Liver (tissue), 8 donors: ENCODE measurements at regions not wholly inside any gene's neighbourhood (a gene's known extent, or its start where the extent isn't known, plus 50 kb on each side); places are given as distances from the start of the nearest gene placed in this dataset.

Experiments used
- DNase-seq: peaks from one replicate; pipeline ENCODE4 v3.0.0-alpha.2; 2017; ENCODE audit warnings: low spot score
- H3K27ac ChIP-seq, 2 donors: one replicate each; pipeline ENCODE4 v1.7.0; 2013; ENCODE audit warnings: inconsistent platforms in 2 of 2, low read length in 2 of 2, control low read depth in 1 of 2, low read depth in 1 of 2, mild to moderate bottlenecking in 1 of 2
- H3K27me3 ChIP-seq, 4 donors: one replicate each; pipeline versions ENCODE4 v1.6.1 to v1.7.0; 2013; ENCODE audit warnings: low read length in 3 of 4, inconsistent platforms in 1 of 4, mild to moderate bottlenecking in 1 of 4, moderate library complexity in 1 of 4; ENCODE audit not compliant: control insufficient read depth in 4 of 4, insufficient read depth in 4 of 4
- H3K36me3 ChIP-seq, 4 donors: one replicate each; pipeline versions ENCODE4 v1.6.1 to v1.7.0; 2013; ENCODE audit warnings: low read length in 3 of 4, mild to moderate bottlenecking in 3 of 4, low read depth in 1 of 4, moderate library complexity in 1 of 4; ENCODE audit not compliant: control insufficient read depth in 4 of 4, insufficient read depth in 3 of 4
- H3K4me1 ChIP-seq, 4 donors: one replicate each; pipeline versions ENCODE4 v1.6.1 to v1.7.0; 2013; ENCODE audit warnings: low read length in 3 of 4, mild to moderate bottlenecking in 3 of 4, moderate library complexity in 1 of 4; ENCODE audit not compliant: control insufficient read depth in 4 of 4, insufficient read depth in 4 of 4
- H3K4me3 ChIP-seq, 3 donors: one replicate each; pipeline versions ENCODE4 v1.6.1 to v1.7.0; 2013; ENCODE audit warnings: low read length in 3 of 3, control low read depth in 1 of 3, low read depth in 1 of 3, mild to moderate bottlenecking in 1 of 3
- H3K9ac ChIP-seq, 2 donors: one replicate each; pipeline ENCODE4 v1.7.0; 2013; ENCODE audit warnings: low read length in 2 of 2, mild to moderate bottlenecking in 2 of 2, moderate library complexity in 2 of 2, control low read depth in 1 of 2, low read depth in 1 of 2
- H3K9me3 ChIP-seq, 4 donors: one replicate each; pipeline versions ENCODE4 v1.6.1 to v1.7.0; 2013; ENCODE audit warnings: low read length in 3 of 4; ENCODE audit not compliant: control insufficient read depth in 4 of 4
- EGR1 ChIP-seq, 2 donors: IDR thresholded peaks; 2 replicates each; pipeline ENCODE4 v1.6.1; 2016 to 2018; ENCODE audit warnings: antibody characterized with exemption in 2 of 2, low read depth in 2 of 2
- FOXA1 ChIP-seq: IDR thresholded peaks from 2 replicates; pipeline ENCODE4 v1.6.1; 2016; ENCODE audit warnings: antibody characterized with exemption
- FOXA2 ChIP-seq: IDR thresholded peaks from 2 replicates; pipeline ENCODE4 v1.6.1; 2016; ENCODE audit warnings: antibody characterized with exemption
- GABPA ChIP-seq, 2 donors: IDR thresholded peaks in 1 of 2; conservative IDR thresholded peaks in 1 of 2; 2 replicates each; pipeline ENCODE4 v1.6.1; 2016; ENCODE audit warnings: antibody characterized with exemption in 2 of 2, mild to moderate bottlenecking in 1 of 2, moderate library complexity in 1 of 2
- HNF4G ChIP-seq: IDR thresholded peaks from 2 replicates; pipeline ENCODE4 v1.6.1; 2016; ENCODE audit warnings: antibody characterized with exemption
- JUND ChIP-seq, 2 donors: IDR thresholded peaks; 2 replicates each; pipeline ENCODE4 v1.6.1; 2016; ENCODE audit warnings: antibody characterized with exemption in 2 of 2
- NR2F2 ChIP-seq: IDR thresholded peaks from 2 replicates; pipeline ENCODE4 v1.6.1; 2016; ENCODE audit warnings: antibody characterized with exemption
- RAD21 ChIP-seq, 2 donors: IDR thresholded peaks; 2 replicates each; pipeline ENCODE4 v1.6.1; 2016; ENCODE audit warnings: antibody characterized with exemption in 2 of 2, mild to moderate bottlenecking in 2 of 2
- RXRA ChIP-seq, 2 donors: IDR thresholded peaks; 2 replicates each; pipeline ENCODE4 v1.6.1; 2017 to 2018; ENCODE audit warnings: antibody characterized with exemption in 2 of 2, mild to moderate bottlenecking in 1 of 2
- TAF1 ChIP-seq: conservative IDR thresholded peaks from 2 replicates; pipeline ENCODE4 v1.6.1; 2016; ENCODE audit warnings: antibody characterized with exemption, mild to moderate bottlenecking
- YY1 ChIP-seq: IDR thresholded peaks from 2 replicates; pipeline ENCODE4 v1.6.1; 2016; ENCODE audit warnings: antibody characterized with exemption, mild to moderate bottlenecking
- WGBS: extraction: QIAGEN DNeasy Blood & Tissue Kit; methylation state at CpG from one replicate; pipeline ENCODE4 v1.1.7; 2013; 5-methylcytosine and 5-hydroxymethylcytosine counted together
- TF ChIP-seq, protein P1 (sequence below): IDR thresholded peaks from 2 replicates; pipeline ENCODE4 v1.6.1; 2016; ENCODE audit warnings: antibody characterized with exemption, mild to moderate bottlenecking
- TF ChIP-seq, protein P2 (sequence below): IDR thresholded peaks from 2 replicates; pipeline ENCODE4 v1.6.1; 2016; ENCODE audit warnings: antibody characterized with exemption
- TF ChIP-seq, protein P3 (sequence below): IDR thresholded peaks from 2 replicates; pipeline ENCODE4 v1.6.1; 2016; ENCODE audit warnings: antibody characterized with exemption
- TF ChIP-seq, protein P4 (sequence below): IDR thresholded peaks from 2 replicates; pipeline ENCODE4 v1.6.1; 2016; ENCODE audit warnings: antibody characterized with exemption
- TF ChIP-seq, protein P5 (sequence below): fragments of 150-350 bp; IDR thresholded peaks from 2 replicates; pipeline ENCODE4 v1.5.1; 2017; ENCODE audit warnings: improper control_type of control experiment, low read depth, low read length; ENCODE audit not compliant: missing input control
- donor health status: healthy.
- donor health status: healthy.
- donor health status: healthy.
- donor health status: healthy.
- donor health status: healthy.

DNA sequence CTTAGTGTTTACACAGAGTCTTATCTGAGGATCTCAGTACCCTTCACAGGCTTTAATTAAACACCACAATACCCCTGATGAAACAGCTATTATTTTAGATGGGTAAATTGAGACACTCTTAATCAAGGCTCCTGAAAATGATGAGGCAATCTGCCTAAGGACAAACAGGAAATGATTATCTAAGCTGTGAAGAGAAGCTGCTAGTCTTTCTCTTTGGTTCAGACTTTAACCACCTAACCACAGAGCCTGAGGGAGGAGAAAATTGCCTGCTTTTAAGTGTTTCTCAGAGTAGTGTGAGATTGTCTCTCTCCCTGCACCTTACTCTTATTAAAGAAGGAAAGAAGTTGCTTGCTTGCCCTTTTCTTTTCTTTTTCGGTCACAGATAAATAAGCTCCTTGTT, 364.3 kb upstream of the ADAMTS9 start:
- TF ChIP-seq NR2F2, result no peak
- TF ChIP-seq, protein P1, sequence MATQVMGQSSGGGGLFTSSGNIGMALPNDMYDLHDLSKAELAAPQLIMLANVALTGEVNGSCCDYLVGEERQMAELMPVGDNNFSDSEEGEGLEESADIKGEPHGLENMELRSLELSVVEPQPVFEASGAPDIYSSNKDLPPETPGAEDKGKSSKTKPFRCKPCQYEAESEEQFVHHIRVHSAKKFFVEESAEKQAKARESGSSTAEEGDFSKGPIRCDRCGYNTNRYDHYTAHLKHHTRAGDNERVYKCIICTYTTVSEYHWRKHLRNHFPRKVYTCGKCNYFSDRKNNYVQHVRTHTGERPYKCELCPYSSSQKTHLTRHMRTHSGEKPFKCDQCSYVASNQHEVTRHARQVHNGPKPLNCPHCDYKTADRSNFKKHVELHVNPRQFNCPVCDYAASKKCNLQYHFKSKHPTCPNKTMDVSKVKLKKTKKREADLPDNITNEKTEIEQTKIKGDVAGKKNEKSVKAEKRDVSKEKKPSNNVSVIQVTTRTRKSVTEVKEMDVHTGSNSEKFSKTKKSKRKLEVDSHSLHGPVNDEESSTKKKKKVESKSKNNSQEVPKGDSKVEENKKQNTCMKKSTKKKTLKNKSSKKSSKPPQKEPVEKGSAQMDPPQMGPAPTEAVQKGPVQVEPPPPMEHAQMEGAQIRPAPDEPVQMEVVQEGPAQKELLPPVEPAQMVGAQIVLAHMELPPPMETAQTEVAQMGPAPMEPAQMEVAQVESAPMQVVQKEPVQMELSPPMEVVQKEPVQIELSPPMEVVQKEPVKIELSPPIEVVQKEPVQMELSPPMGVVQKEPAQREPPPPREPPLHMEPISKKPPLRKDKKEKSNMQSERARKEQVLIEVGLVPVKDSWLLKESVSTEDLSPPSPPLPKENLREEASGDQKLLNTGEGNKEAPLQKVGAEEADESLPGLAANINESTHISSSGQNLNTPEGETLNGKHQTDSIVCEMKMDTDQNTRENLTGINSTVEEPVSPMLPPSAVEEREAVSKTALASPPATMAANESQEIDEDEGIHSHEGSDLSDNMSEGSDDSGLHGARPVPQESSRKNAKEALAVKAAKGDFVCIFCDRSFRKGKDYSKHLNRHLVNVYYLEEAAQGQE, result no peak
- TF ChIP-seq HNF4G, result no peak
- no peak for TF ChIP-seq RXRA (IDR thresholded peaks at IDR 0.05)
- no peak for TF ChIP-seq FOXA1
- TF ChIP-seq JUND (IDR thresholded peaks at IDR 0.05), result no peak
- TF ChIP-seq, protein P2, sequence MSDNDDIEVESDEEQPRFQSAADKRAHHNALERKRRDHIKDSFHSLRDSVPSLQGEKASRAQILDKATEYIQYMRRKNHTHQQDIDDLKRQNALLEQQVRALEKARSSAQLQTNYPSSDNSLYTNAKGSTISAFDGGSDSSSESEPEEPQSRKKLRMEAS, result no peak
- no peak for TF ChIP-seq FOXA2
- TF ChIP-seq, protein P3, sequence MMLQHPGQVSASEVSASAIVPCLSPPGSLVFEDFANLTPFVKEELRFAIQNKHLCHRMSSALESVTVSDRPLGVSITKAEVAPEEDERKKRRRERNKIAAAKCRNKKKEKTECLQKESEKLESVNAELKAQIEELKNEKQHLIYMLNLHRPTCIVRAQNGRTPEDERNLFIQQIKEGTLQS, result no peak
- no peak for TF ChIP-seq EGR1 (IDR thresholded peaks at IDR 0.05; ENCODE audit: low read depth in 2 of 2)
- no peak for TF ChIP-seq GABPA (IDR thresholded peaks at IDR 0.05 in 1 of 2, conservative IDR thresholded peaks at IDR 0.05 in 1 of 2)
- no peak for TF ChIP-seq TAF1
- no peak for TF ChIP-seq YY1
- H3K9ac ChIP-seq, result no peak overlapping the region
- peaks cover 0 to 2% (median 0%) of the 10 kb centered on the region in 4 donors for H3K9me3 ChIP-seq
- H3K27ac ChIP-seq, result no peak overlapping the region
- WGBS, result 84% methylated on average over 1 of the region's 1 CpG
- H3K4me3 ChIP-seq, result no peak overlapping the region
- H3K36me3 ChIP-seq, result no peaks in the 10 kb centered on the region
- H3K27me3 ChIP-seq, result no peaks in the 10 kb centered on the region
- DNase-seq, result no peak
- H3K4me1 ChIP-seq, result no peaks in the 10 kb centered on the region

DNA sequence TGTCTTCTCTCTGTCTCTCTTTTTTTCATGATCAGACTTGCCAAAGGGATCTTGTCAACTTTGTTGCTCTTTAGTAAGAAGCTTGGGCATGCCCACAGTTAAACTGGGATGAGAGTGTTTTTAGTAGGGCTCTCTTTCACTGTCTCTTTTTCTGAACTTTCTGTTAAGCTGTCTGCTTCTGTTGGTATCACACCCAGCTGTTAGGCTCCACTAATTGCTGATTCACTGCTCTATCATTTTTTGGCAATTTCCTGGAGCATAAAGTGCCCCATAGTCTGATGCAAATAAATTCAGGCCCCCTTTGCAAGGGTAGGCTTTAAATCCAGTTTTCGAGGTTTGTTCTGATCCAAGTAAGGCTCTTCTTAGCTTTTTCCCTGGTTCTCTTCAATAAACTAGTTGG, 360.4 kb upstream of the ADAMTS9 start:
- H3K9me3 ChIP-seq, result peaks cover 0 to 3% (median under 1%) of the 10 kb centered on the region in 4 donors
- DNase-seq, result no peak
- no peak overlapping the region for H3K4me3 ChIP-seq
- H3K4me1 ChIP-seq, result no peaks in the 10 kb centered on the region
- no peak overlapping the region for H3K27ac ChIP-seq
- TF ChIP-seq, protein P2, result no peak
- TF ChIP-seq RXRA (IDR thresholded peaks at IDR 0.05) (no peak), FOXA1 (no peak), HNF4G (no peak), NR2F2 (no peak), EGR1 (IDR thresholded peaks at IDR 0.05; ENCODE audit: low read depth in 2 of 2) (no peak), JUND (IDR thresholded peaks at IDR 0.05) (no peak), RAD21 (IDR thresholded peaks at IDR 0.05) (no peak), TAF1 (no peak), GABPA (IDR thresholded peaks at IDR 0.05 in 1 of 2, conservative IDR thresholded peaks at IDR 0.05 in 1 of 2) (no peak)
- TF ChIP-seq, protein P4, sequence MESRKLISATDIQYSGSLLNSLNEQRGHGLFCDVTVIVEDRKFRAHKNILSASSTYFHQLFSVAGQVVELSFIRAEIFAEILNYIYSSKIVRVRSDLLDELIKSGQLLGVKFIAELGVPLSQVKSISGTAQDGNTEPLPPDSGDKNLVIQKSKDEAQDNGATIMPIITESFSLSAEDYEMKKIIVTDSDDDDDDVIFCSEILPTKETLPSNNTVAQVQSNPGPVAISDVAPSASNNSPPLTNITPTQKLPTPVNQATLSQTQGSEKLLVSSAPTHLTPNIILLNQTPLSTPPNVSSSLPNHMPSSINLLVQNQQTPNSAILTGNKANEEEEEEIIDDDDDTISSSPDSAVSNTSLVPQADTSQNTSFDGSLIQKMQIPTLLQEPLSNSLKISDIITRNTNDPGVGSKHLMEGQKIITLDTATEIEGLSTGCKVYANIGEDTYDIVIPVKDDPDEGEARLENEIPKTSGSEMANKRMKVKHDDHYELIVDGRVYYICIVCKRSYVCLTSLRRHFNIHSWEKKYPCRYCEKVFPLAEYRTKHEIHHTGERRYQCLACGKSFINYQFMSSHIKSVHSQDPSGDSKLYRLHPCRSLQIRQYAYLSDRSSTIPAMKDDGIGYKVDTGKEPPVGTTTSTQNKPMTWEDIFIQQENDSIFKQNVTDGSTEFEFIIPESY, result no peak
- TF ChIP-seq, protein P5, sequence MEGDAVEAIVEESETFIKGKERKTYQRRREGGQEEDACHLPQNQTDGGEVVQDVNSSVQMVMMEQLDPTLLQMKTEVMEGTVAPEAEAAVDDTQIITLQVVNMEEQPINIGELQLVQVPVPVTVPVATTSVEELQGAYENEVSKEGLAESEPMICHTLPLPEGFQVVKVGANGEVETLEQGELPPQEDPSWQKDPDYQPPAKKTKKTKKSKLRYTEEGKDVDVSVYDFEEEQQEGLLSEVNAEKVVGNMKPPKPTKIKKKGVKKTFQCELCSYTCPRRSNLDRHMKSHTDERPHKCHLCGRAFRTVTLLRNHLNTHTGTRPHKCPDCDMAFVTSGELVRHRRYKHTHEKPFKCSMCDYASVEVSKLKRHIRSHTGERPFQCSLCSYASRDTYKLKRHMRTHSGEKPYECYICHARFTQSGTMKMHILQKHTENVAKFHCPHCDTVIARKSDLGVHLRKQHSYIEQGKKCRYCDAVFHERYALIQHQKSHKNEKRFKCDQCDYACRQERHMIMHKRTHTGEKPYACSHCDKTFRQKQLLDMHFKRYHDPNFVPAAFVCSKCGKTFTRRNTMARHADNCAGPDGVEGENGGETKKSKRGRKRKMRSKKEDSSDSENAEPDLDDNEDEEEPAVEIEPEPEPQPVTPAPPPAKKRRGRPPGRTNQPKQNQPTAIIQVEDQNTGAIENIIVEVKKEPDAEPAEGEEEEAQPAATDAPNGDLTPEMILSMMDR, result no peak
- TF ChIP-seq, protein P1, result no peak
- H3K9ac ChIP-seq, result no peak overlapping the region
- H3K27me3 ChIP-seq, result no peaks in the 10 kb centered on the region
- no peaks in the 10 kb centered on the region for H3K36me3 ChIP-seq
- 90% methylated on average over 1 of the region's 1 CpG for WGBS
